OCI-LY7 (cell line): ENCODE measurements at regions not wholly inside any gene's neighbourhood (a gene's known extent, or its start where the extent isn't known, plus 50 kb on each side); places are given as distances from the start of the nearest gene placed in this dataset.

Experiments
- EZH2phosphoT487 ChIP-seq: fragments of 200-600 bp; sonication (generic); IDR thresholded peaks from 2 replicates; pipeline ENCODE4 v1.6.1; 2018; ENCODE audit warnings: low read depth, borderline replicate concordance, mild to moderate bottlenecking, mixed run types, antibody characterized with exemption, low read length, moderate library complexity, mixed read lengths
- TF ChIP-seq, protein P1 (sequence below): fragments of 200-600 bp; sonication (generic); conservative IDR thresholded peaks from 2 replicates; pipeline ENCODE4 v1.5.1; 2014; ENCODE audit warnings: mild to moderate bottlenecking, antibody characterized with exemption, low read length, moderate library complexity, mixed read lengths

DNA sequence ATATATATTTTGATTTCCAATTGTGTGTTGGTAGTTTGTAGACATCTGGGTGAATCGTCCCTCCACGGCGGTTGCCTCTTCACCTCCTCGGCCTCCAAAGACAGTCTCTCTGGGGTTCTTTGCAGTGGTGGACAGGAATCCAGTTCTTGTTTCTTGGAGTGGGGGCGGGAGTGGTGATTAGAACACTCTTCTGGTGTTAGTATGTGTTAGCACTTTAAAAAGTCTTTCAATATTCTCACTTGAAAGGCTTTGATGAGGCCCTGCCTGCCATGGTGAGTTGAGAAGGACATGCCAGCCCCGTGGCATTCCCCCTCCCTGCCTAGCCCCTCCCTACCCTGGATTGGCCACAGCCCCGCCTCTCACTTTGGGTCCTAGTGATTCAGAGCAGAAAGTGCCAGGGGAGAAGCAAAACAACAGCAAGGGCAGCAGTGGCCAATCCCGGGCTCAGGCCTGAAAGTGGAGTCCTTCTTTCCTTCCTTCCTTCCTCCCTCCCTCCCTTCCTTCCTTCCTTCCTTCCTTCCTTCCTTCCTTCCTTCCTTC is 316.8 kb upstream of the HS6ST1 start:
- TF ChIP-seq, protein P1, sequence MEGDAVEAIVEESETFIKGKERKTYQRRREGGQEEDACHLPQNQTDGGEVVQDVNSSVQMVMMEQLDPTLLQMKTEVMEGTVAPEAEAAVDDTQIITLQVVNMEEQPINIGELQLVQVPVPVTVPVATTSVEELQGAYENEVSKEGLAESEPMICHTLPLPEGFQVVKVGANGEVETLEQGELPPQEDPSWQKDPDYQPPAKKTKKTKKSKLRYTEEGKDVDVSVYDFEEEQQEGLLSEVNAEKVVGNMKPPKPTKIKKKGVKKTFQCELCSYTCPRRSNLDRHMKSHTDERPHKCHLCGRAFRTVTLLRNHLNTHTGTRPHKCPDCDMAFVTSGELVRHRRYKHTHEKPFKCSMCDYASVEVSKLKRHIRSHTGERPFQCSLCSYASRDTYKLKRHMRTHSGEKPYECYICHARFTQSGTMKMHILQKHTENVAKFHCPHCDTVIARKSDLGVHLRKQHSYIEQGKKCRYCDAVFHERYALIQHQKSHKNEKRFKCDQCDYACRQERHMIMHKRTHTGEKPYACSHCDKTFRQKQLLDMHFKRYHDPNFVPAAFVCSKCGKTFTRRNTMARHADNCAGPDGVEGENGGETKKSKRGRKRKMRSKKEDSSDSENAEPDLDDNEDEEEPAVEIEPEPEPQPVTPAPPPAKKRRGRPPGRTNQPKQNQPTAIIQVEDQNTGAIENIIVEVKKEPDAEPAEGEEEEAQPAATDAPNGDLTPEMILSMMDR = no peak
- TF ChIP-seq EZH2phosphoT487 = no peak
